Retinal pigment epithelial cell (primary cell): ENCODE measurements at regions not wholly inside any gene's neighbourhood (a gene's known extent, or its start where the extent isn't known, plus 50 kb on each side); places are given as distances from the start of the nearest gene placed in this dataset.
A peak's percentile ranks its signal among the peaks of the same experiment; 100 is the strongest.

Experiments used
- DNase-seq: peaks from one replicate; pipeline ENCODE4 v3.0.0-alpha.2; 2010; ENCODE audit warnings: low read depth
- H3K4me3 ChIP-seq: 2 replicates; pipeline ENCODE4 v1.5.1; 2011; ENCODE audit warnings: mild to moderate bottlenecking, low read length, control low read depth, moderate library complexity
- TF ChIP-seq, protein P1 (sequence below): conservative IDR thresholded peaks from 2 replicates; pipeline ENCODE4 v1.5.1; 2011; ENCODE audit warnings: low read depth, low read length, control low read depth, inconsistent platforms

GRCh38 chr14:73792481-73792880, 59.1 kb upstream of the PTGR2 start:
- TF ChIP-seq, protein P1, sequence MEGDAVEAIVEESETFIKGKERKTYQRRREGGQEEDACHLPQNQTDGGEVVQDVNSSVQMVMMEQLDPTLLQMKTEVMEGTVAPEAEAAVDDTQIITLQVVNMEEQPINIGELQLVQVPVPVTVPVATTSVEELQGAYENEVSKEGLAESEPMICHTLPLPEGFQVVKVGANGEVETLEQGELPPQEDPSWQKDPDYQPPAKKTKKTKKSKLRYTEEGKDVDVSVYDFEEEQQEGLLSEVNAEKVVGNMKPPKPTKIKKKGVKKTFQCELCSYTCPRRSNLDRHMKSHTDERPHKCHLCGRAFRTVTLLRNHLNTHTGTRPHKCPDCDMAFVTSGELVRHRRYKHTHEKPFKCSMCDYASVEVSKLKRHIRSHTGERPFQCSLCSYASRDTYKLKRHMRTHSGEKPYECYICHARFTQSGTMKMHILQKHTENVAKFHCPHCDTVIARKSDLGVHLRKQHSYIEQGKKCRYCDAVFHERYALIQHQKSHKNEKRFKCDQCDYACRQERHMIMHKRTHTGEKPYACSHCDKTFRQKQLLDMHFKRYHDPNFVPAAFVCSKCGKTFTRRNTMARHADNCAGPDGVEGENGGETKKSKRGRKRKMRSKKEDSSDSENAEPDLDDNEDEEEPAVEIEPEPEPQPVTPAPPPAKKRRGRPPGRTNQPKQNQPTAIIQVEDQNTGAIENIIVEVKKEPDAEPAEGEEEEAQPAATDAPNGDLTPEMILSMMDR: no peak
- H3K4me3 ChIP-seq: no peak overlapping the region
- no peak for DNase-seq

DNA sequence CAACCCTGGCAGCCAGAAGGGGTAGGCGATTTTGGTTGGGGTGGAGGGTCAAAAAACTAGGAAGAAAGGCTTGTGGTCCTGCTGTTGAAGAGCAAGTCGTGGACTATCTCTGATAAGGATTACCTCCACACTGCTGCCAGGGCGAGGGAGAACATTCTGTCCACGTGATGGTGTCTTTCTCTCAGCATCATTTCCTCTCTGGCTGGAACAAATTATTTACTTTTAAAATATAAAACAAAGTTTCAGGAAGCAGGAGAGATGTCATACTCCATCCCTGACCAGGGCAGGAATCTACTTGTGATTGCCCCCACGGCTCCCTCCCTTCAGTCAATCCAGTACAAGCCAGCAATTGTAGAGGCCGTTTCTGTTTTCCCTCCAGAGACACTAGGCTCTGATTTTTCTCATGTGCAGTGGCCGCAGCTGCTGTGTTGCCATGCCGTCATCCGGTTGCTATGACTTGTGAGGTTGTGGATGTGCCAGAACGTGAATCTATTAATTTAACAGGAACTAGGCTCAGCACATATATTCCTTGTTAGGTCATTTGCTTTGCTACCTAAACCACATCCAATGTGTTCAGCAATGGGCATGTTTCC, 61.5 kb upstream of the PTGR2 start:
- DNase-seq: no peak
- H3K4me3 ChIP-seq: no peak overlapping the region
- TF ChIP-seq, protein P1: no peak

DNA sequence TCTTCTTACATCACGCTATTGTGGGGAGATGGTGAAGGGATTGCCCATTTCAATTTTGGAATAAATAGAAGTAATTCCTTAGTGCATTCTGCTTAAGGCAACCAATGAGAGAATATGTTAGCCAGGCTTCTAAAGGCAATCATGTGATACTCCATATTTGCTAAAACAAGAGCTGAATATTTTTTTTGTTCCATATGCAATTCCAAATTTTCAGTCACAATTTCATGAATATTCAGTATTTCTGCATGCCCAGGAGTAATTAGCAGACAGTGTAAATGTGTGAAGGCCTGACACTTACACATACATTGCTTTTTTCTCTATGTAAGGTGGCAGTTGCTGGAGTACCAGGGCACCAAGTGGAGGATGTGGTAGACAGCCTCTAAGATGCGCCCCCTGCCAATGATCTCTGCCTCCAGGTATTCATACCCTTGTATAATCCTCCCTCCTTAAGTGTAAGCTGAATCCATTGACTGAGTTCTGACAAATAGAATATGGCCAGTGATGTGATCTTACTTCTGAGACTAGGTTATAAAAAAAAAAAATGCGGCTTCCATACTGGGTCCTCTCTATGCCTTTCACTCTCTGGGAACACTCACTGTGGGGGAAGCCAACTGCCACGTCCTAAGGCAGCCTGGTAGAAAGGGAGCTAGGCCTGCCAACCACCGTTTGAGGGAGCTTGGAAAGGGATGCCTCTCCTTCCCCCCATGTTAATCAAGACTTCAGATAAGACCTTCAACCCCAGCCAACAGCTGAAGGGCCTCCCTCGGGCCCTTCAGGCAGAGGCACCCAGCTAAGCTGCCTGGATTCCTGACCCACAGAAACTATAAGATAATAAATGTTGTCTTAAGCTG, 62.7 kb upstream of the PTGR2 start:
- TF ChIP-seq, protein P1: no peak
- no peak for DNase-seq
- no peak overlapping the region for H3K4me3 ChIP-seq

DNA sequence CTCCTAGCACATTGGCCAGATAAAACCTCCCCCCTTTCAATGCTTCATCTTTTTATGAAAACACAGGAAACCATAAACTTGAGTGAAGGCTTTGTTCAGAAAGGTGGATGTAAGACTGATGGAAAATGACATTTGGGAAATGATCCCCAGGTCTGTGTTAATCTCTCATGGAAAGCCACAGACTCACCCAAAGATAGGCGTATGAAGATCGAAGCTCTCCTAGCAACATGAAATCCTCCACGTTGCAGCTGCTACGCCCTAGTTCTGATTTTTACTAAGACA, 63.4 kb upstream of the PTGR2 start:
- peak overlapping the region; percentile 71 for H3K4me3 ChIP-seq

GRCh38 chr14:73787486-73788316, 63.9 kb upstream of the PTGR2 start:
- DNase-seq: no peak
- H3K4me3 ChIP-seq: peak overlapping the region; percentile 71
- TF ChIP-seq, protein P1: no peak

More for the DNA sequence above, 63.4 kb upstream of the PTGR2 start:
- no peak for DNase-seq
- TF ChIP-seq, protein P1: no peak

DNA sequence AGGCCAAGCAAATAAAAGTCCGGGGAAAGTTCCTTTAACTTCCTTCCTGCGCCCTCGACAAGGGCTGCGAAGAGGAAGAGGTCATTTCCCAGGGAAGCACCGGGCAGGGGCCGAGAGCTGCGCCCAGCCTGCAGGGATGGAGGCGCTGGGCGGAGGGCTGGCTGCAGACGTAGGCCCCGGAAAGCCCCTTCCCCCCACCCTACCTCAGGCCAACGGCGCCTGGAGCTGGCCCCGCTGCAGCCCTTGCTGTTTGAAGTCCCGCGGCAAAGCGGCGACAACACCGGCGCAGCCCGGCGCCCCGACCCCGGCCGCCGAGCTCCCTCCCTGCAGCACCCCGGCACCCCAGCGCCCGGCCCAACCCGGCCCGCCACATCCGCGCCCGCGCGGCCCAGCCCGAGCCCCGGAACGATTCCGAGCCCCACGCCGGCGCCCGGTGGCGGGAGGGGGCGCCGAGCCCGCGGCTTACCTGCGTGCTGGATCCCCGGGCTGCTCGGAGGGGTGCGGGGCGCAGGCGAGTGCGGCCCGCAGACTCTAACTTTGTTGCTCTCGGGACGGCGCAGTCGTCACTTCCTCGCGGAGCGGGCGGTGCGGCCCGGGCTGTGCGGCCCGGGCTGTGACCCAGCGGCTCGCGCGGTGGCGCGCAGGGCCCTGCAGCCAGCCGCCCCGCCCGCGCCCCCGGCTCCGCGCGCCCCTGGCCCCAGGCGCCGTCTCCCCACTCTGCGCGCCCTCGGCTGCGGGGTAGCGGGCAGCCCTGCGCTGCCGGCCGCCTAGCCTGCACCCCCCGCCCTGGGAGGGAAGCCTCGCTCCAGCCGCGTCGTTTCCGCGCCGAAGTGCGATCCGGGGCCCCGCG, 64.8 kb upstream of the PTGR2 start:
- H3K4me3 ChIP-seq: peak overlapping the region; percentile 71
- TF ChIP-seq, protein P1: no peak
- no peak for DNase-seq
